ENCODE measurements at regions not wholly inside any gene's neighbourhood (a gene's known extent, or its start where the extent isn't known, plus 50 kb on each side); places are given as distances from the start of the nearest gene placed in this dataset.

DNA sequence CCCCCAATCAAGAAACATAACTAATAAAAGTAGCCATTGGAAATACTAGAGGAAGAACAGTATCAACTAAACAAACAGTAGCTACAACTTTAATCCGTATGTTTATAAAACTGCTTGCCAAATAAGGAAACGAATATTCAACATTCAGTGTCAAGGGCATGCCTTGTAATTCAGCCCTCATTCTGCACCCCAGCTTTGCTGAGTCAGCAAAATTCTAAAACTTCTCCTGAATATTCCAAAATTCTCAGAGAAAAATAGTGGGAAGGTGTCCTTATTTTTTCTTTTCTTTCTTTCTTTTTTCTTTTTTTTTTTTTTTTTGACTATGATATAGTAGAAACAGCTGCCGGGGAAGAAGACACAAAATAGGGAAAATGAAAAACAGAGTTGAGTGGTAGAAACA lies 344.8 kb upstream of the MAGEC2 start:
- TF ChIP-seq CTCF (IDR thresholded peaks at IDR 0.05; ENCODE audit: extremely low read depth in 1 of 2, insufficient read depth in 1 of 2, low read depth in 1 of 2, low read length in 2 of 2) (no peak), POLR2A (IDR thresholded peaks at IDR 0.05; ENCODE audit: low read depth, low read length) (no peak), EZH2 (IDR thresholded peaks at IDR 0.05; ENCODE audit: borderline replicate concordance, low read depth, low read length, severe bottlenecking) (no peak), POLR2AphosphoS5 (IDR thresholded peaks at IDR 0.05; ENCODE audit: insufficient read depth, low read depth, low read length) (no peak), FOS (IDR thresholded peaks at IDR 0.05; ENCODE audit: borderline replicate concordance, insufficient read depth, low read length) (no peak), MAX (IDR thresholded peaks at IDR 0.05; ENCODE audit: insufficient read depth, insufficient read length) (no peak), JUN (IDR thresholded peaks at IDR 0.05; ENCODE audit: borderline replicate concordance, insufficient read depth, insufficient read length, low read depth) (no peak), MYC (IDR thresholded peaks at IDR 0.05; ENCODE audit: low read depth, low read length) (no peak)
